Upper lobe of left lung (tissue), 6 donors: ENCODE measurements at regions not wholly inside any gene's neighbourhood (a gene's known extent, or its start where the extent isn't known, plus 50 kb on each side); places are given as distances from the start of the nearest gene placed in this dataset.

Experiments
- ATAC-seq, 2 donors: fragments of 200-7000 bp; cut with Tn5 transposase; one replicate each; pipeline ENCODE4 v1.9.1; 2022; ENCODE audit warnings: mild to moderate bottlenecking in 2 of 2, moderate library complexity in 2 of 2; ENCODE audit not compliant: low FRiP score in 2 of 2
- DNase-seq, 2 donors: peaks; one replicate each; pipeline ENCODE4 v3.0.0-alpha.2; 2019 to 2020
- H3K27ac ChIP-seq, 4 donors: fragments of 200-600 bp; sonication (generic); one replicate each; pipeline ENCODE4 v1.5.1; 2016 to 2019
- H3K27me3 ChIP-seq, 4 donors: fragments of 200-600 bp; sonication (generic); one replicate each; pipeline ENCODE4 v1.5.1; 2017 to 2019
- H3K36me3 ChIP-seq, 4 donors: fragments of 200-600 bp; sonication (generic); one replicate each; pipeline ENCODE4 v1.5.1; 2016 to 2019
- H3K4me1 ChIP-seq, 4 donors: fragments of 200-600 bp; sonication (generic); one replicate each; pipeline ENCODE4 v1.5.1; 2018 to 2019
- H3K4me3 ChIP-seq, 4 donors: fragments of 200-600 bp; sonication (generic); one replicate each; pipeline ENCODE4 v1.5.1; 2017 to 2019; ENCODE audit warnings: mild to moderate bottlenecking in 2 of 4, moderate library complexity in 1 of 4
- H3K9me3 ChIP-seq, 4 donors: fragments of 200-600 bp; sonication (generic); one replicate each; pipeline ENCODE4 v1.5.1; 2018 to 2019
- CTCF ChIP-seq, 6 experiments: fragments of 450-650 bp in 4 of 6; fragments of 200-600 bp in 2 of 6; sonication (generic) in 2 of 6; IDR thresholded peaks; one replicate each; pipeline ENCODE4 v1.5.1; 2016 to 2019; ENCODE audit warnings: antibody characterized with exemption in 6 of 6
- EP300 ChIP-seq, 4 donors: sonication (generic); formaldehyde crosslinking; IDR thresholded peaks; one replicate each; pipeline ENCODE4 v1.5.1; 2017; ENCODE audit warnings: antibody characterized with exemption in 4 of 4, control low read depth in 2 of 4
- POLR2A ChIP-seq, 4 donors: fragments of 450-650 bp; IDR thresholded peaks; one replicate each; pipeline ENCODE4 v1.5.1; 2016 to 2017; ENCODE audit warnings: antibody characterized with exemption in 4 of 4, mild to moderate bottlenecking in 2 of 4
- POLR2AphosphoS5 ChIP-seq, 2 donors: sonication (generic); formaldehyde crosslinking; IDR thresholded peaks; one replicate each; pipeline ENCODE4 v1.5.1; 2017; ENCODE audit warnings: antibody characterized with exemption in 2 of 2
- WGBS, 2 donors: methylation state at CpG; one replicate each; pipeline ENCODE4 v1.1.5; 2017 to 2018; 5-methylcytosine and 5-hydroxymethylcytosine counted together
- donor health status: DM: no; HTN: no; CAD: no; lungs with moderate emphysema.
- donor health status: DM: no; HTN: yes; CAD: no; lungs with severe emphysema.

- ATAC-seq = no peak
- no peaks in the 10 kb centered on the region for H3K36me3 ChIP-seq
- 50 to 73% methylated on average over 1 of the region's 1 CpG for WGBS, 2 donors
Observed at GRCh38 chr10:121245754-121246153, 352.5 kb downstream of the FGFR2 start.

GRCh38 chr10:121248266-121248665 is 350.0 kb downstream of the FGFR2 start:
- 70 to 73% methylated on average over 6 of the region's 6 CpGs for WGBS, 2 donors
- H3K36me3 ChIP-seq = no peaks in the 10 kb centered on the region

More at GRCh38 chr10:121245754-121246153, 352.5 kb downstream of the FGFR2 start:
- Histone ChIP-seq H3K4me3 (no peak overlapping the region), H3K27me3 (no peaks in the 10 kb centered on the region), H3K4me1 (no peaks in the 10 kb centered on the region), H3K9me3 (no peaks in the 10 kb centered on the region), H3K27ac (no peak overlapping the region)
- TF ChIP-seq EP300 (IDR thresholded peaks at IDR 0.05) = no peak
- TF ChIP-seq POLR2AphosphoS5 (IDR thresholded peaks at IDR 0.05) = no peak
- TF ChIP-seq CTCF (IDR thresholded peaks at IDR 0.05) = no peak
- TF ChIP-seq POLR2A (IDR thresholded peaks at IDR 0.05) = no peak
- no peak for DNase-seq

DNA sequence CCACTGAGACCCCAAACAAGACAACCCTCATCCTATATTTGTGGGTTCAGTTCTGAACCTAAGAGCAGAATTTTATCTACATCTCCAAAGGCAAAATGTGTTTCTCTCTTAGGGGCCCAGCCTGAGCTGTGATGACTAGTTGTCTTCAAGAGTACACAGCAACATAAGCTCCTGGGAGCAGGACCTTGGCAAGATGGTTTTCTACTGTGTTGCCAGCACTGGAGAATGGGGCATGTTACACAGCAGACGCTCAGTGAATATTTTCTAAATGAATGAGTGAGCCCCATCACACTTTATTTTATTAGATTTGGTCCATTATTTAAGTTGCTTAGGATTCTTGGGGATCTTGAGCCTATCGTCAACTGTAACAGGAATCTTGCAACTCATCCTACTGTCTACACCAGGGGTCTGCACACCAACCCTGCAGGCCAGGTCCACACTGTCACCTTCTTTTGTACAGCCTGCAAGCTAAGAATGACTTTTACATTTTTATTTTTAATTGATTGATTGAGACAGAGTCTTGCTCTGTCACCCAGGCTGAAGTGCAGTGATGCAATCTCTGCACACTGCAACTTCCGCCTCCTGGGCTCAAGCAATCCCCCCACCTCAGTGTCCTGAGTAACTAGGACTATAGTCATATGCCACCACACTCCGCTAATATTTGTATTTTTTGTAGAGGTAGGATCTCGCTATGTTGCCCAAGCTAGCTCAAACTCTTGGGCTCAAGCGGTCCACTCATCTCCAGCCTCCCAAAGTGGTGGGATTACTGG is 347.1 kb downstream of the FGFR2 start:
- WGBS, 2 donors = 85 to 89% methylated on average over 6 of the region's 6 CpGs

More at GRCh38 chr10:121248266-121248665, 350.0 kb downstream of the FGFR2 start:
- no peak overlapping the region for H3K27ac ChIP-seq
- H3K27me3 ChIP-seq = no peaks in the 10 kb centered on the region
- no peaks in the 10 kb centered on the region for H3K4me1 ChIP-seq
- ATAC-seq = no peak
- H3K4me3 ChIP-seq = no peak overlapping the region
- TF ChIP-seq CTCF (IDR thresholded peaks at IDR 0.05) = no peak
- no peak for TF ChIP-seq EP300 (IDR thresholded peaks at IDR 0.05)
- TF ChIP-seq POLR2AphosphoS5 (IDR thresholded peaks at IDR 0.05) = no peak
- no peak for TF ChIP-seq POLR2A (IDR thresholded peaks at IDR 0.05)
- DNase-seq = no peak
- H3K9me3 ChIP-seq = no peaks in the 10 kb centered on the region

DNA sequence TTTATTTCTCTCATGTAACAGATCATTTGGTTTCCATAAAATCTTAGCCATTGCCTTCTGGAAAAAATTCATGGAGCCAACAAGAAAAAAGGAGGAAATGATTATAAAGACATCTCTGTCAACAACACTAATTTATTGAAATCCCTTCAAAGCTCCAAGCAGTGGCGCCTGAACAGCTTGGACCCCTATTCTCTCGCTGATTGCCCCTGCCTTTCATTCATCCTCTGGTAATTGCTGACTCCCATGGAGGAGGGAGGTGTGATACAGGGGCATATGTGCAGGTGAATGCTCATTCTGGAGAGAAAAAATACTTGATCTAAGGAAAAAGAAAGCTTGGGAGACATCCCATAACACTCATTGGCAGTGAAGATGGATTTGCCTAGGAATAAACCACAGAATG is 345.5 kb downstream of the FGFR2 start:
- Histone ChIP-seq H3K36me3 (no peaks in the 10 kb centered on the region), H3K4me3 (no peak overlapping the region), H3K9me3 (no peaks in the 10 kb centered on the region), H3K4me1 (no peaks in the 10 kb centered on the region), H3K27me3 (no peaks in the 10 kb centered on the region), H3K27ac (no peak overlapping the region)
- ATAC-seq (no peak), DNase-seq (no peak)
- TF ChIP-seq EP300 (IDR thresholded peaks at IDR 0.05) (no peak), POLR2AphosphoS5 (IDR thresholded peaks at IDR 0.05) (no peak), CTCF (IDR thresholded peaks at IDR 0.05) (no peak), POLR2A (IDR thresholded peaks at IDR 0.05) (no peak)
- WGBS, 2 donors = 89 to 95% methylated on average over 2 of the region's 2 CpGs

More for the DNA sequence above, 347.1 kb downstream of the FGFR2 start:
- H3K27ac ChIP-seq = no peak overlapping the region
- no peaks in the 10 kb centered on the region for H3K4me1 ChIP-seq
- no peak for ATAC-seq
- no peaks in the 10 kb centered on the region for H3K36me3 ChIP-seq
- H3K9me3 ChIP-seq = no peaks in the 10 kb centered on the region
- DNase-seq = no peak
- TF ChIP-seq POLR2A (IDR thresholded peaks at IDR 0.05) = no peak
- TF ChIP-seq POLR2AphosphoS5 (IDR thresholded peaks at IDR 0.05) = no peak
- TF ChIP-seq CTCF (IDR thresholded peaks at IDR 0.05) = no peak
- TF ChIP-seq EP300 (IDR thresholded peaks at IDR 0.05) = no peak
- no peaks in the 10 kb centered on the region for H3K27me3 ChIP-seq
- no peak overlapping the region for H3K4me3 ChIP-seq

DNA sequence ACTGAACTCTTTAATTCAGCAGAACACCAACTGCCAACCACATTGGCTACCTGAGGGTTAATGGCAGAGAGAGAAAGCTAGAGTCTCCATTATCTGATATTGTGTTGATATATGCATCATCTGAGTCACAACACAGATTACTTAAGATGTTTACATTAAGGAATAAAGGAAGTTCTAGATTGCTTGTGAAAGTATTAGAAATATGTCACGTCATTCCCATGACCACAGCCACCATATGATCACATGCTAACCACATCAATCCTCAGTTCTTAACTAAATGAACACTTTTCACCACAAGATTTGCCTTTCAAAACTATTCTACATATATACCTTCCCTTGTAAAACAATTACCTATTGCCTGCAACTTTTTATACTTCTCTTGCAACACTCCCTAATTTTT is 337.9 kb downstream of the FGFR2 start:
- H3K36me3 ChIP-seq = no peaks in the 10 kb centered on the region
- TF ChIP-seq POLR2A (IDR thresholded peaks at IDR 0.05) (no peak), CTCF (IDR thresholded peaks at IDR 0.05) (no peak), POLR2AphosphoS5 (IDR thresholded peaks at IDR 0.05) (no peak), EP300 (IDR thresholded peaks at IDR 0.05) (no peak)
- 23 to 35% methylated on average over 1 of the region's 1 CpG for WGBS, 2 donors
- no peaks in the 10 kb centered on the region for H3K27me3 ChIP-seq
- H3K9me3 ChIP-seq = no peaks in the 10 kb centered on the region
- DNase-seq (no peak), ATAC-seq (no peak)
- peaks cover 0 to 4% (median 0%) of the 10 kb centered on the region in 4 donors for H3K4me1 ChIP-seq
- no peak overlapping the region for H3K27ac ChIP-seq
- H3K4me3 ChIP-seq = no peak overlapping the region
